ENCODE measurements at regions not wholly inside any gene's neighbourhood (a gene's known extent, or its start where the extent isn't known, plus 50 kb on each side); places are given as distances from the start of the nearest gene placed in this dataset.

DNA sequence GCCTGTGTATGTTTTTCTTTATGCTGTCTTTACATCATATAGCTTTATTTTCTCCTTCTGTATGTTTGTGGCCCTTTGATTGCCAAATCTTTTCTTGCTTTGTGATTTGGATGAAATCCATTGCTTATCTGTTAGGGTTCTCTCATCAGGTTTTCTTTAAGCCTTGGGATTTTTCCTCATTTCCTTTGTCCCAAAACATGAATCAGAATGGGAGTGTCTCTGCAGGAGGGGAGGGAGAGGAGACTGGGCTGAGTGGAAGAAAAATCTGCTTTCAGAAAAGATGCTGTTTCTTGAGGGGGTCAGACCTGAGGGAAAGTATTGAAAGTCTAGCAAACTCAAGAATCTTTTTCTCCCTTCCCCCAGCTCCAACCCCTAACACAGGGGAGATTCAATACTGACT, 758.0 kb upstream of the MMS22L start:
- no peak overlapping the region for H3K4me3 ChIP-seq (ENCODE audit: low read depth, low read length)
- POLR2A ChIA-PET: no interaction called here
- CTCF ChIA-PET: interaction anchor here (1.7 kb wide), 1 partner anchor 544 kb away, joined by 4 read pairs; no protein-coding TSS in a partner anchor
- TF ChIP-seq, protein P1, sequence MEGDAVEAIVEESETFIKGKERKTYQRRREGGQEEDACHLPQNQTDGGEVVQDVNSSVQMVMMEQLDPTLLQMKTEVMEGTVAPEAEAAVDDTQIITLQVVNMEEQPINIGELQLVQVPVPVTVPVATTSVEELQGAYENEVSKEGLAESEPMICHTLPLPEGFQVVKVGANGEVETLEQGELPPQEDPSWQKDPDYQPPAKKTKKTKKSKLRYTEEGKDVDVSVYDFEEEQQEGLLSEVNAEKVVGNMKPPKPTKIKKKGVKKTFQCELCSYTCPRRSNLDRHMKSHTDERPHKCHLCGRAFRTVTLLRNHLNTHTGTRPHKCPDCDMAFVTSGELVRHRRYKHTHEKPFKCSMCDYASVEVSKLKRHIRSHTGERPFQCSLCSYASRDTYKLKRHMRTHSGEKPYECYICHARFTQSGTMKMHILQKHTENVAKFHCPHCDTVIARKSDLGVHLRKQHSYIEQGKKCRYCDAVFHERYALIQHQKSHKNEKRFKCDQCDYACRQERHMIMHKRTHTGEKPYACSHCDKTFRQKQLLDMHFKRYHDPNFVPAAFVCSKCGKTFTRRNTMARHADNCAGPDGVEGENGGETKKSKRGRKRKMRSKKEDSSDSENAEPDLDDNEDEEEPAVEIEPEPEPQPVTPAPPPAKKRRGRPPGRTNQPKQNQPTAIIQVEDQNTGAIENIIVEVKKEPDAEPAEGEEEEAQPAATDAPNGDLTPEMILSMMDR (IDR thresholded peaks at IDR 0.05; ENCODE audit: insufficient read depth, low read length, missing control alignments): no peak
- DNase-seq (ENCODE audit: low read depth, low spot score): no peak

DNA sequence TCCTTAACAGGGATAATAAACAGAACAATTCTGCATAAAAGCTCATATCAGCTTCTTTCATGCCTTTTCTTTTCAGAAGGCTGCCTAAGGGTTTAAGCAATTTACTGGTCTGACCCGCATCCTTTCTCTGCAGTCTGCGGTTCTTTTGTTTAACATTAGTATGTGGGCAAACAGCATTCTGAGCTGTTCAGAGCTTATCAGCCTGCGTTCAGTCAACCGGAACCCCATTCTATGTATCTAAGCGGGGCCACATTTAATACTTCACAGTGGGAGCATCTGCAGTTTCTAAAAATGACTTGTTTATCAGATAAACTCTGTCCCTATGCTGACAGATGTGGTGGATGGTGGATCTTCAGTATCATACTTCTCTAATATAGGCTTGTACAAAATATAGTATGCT, 758.9 kb upstream of the MMS22L start:
- CTCF ChIA-PET: interaction anchor here (1.7 kb wide), 1 partner anchor 545 kb away, joined by 4 read pairs; no protein-coding TSS in a partner anchor
- TF ChIP-seq, protein P1 (IDR thresholded peaks at IDR 0.05; ENCODE audit: insufficient read depth, low read length, missing control alignments): no peak
- no peak overlapping the region for H3K4me3 ChIP-seq (ENCODE audit: low read depth, low read length)
- POLR2A ChIA-PET: no interaction called here
- DNase-seq (ENCODE audit: low read depth, low spot score): no peak

DNA sequence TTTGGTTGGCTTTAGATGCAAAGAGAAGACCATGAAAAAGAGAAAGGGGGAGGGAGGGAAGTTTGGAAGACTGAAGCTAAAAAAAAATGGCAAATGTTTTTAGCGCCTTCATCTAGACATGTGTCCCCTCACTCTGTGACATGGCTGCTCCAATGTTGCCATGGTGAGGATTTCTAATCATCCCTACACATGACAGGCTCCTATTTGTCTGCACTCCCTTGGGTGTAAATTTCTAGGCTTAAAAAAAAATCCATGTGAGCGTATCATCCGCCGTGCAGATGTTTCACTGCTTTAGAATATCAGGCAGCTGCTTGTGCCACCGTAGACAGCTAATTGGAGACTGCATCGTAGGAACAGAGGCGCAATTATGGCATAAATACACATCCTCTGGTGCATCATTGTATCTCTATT, 761.1 kb upstream of the MMS22L start:
- H3K4me3 ChIP-seq (ENCODE audit: low read depth, low read length): no peak overlapping the region
- TF ChIP-seq, protein P1 (IDR thresholded peaks at IDR 0.05; ENCODE audit: insufficient read depth, low read length, missing control alignments): no peak
- POLR2A ChIA-PET: no interaction called here
- CTCF ChIA-PET: no interaction called here
- no peak for DNase-seq (ENCODE audit: low read depth, low spot score)

DNA sequence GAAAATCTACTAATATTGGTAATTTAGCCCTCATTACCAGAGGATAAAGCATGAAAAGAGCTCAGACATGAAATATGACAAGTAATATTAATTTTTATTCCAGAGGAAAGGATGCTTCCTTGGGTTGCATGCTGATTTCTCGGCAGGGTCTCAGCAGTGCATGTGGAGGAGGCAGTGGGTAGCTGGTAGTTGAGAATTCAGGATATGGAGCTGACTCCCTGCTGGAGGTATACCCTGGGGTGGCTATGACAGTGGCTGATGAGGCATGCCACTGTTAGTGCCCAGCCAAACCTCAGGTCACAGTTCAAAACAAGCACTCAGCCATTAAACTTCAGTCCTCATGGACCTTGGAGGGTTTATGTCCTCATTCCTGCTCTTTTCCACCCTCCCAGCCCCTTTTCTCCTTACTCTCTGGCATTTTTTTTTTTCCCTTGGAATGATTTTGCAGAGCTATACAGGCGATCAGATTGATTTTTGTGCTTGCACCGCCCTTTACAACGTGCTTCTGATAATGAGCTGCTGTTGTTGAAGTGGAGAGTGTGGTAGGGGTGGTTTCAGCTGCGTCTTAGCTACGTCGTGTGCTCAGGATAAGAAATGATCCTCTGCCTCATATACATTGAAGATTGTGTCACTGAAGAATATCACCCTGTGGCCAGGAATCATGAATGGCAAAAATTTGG, 761.9 kb upstream of the MMS22L start:
- H3K4me3 ChIP-seq (ENCODE audit: low read depth, low read length): no peak overlapping the region
- TF ChIP-seq, protein P1 (IDR thresholded peaks at IDR 0.05; ENCODE audit: insufficient read depth, low read length, missing control alignments): no peak
- CTCF ChIA-PET: no interaction called here
- POLR2A ChIA-PET: no interaction called here
- no peak for DNase-seq (ENCODE audit: low read depth, low spot score)

DNA sequence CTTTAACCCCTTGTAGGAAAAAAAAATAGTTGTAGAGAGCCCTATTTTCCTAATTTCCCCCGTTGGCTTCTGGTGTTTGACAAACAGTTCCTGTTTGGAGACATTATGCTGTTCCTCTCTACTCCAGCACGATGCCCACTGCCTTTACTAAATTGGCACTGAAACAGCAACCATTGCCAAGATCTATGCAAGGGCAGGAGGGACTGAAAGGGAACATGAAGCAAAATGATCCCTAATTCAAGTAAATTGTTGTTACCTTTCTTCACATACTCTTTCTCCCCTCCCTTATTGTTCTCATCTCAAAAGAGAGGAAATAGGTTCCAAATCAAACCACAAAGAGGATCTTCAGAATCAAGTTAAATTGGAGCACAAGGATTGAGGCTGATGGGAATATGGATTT, 764.1 kb upstream of the MMS22L start:
- no peak overlapping the region for H3K4me3 ChIP-seq (ENCODE audit: low read depth, low read length)
- ChIA-PET POLR2A (no interaction called here), CTCF (no interaction called here)
- no peak for DNase-seq (ENCODE audit: low read depth, low spot score)
- TF ChIP-seq, protein P1 (IDR thresholded peaks at IDR 0.05; ENCODE audit: insufficient read depth, low read length, missing control alignments): no peak

DNA sequence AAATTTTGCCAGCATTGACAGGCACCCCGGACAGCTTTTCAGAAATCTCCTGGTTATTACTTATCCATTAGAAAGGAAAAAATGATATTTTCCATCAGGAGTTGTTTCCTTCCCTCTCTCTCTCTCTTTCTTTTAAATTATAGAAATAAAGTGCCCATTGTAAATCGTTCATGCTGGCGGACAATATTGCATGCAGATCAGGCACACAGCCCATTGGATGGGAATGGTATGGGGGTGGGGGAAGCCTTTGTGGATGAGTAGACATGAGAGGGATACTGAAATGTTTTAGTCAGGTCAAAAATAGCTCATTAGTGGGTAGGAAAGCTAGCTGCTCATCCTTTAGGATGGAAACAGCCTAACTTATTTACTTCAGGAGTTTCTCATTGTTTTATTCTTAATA, 764.9 kb upstream of the MMS22L start:
- POLR2A ChIA-PET: no interaction called here
- TF ChIP-seq, protein P1 (IDR thresholded peaks at IDR 0.05; ENCODE audit: insufficient read depth, low read length, missing control alignments): no peak
- CTCF ChIA-PET: no interaction called here
- no peak for DNase-seq (ENCODE audit: low read depth, low spot score)
- no peak overlapping the region for H3K4me3 ChIP-seq (ENCODE audit: low read depth, low read length)
